ENCODE measurements at regions not wholly inside any gene's neighbourhood (a gene's known extent, or its start where the extent isn't known, plus 50 kb on each side); places are given as distances from the start of the nearest gene placed in this dataset.

DNA sequence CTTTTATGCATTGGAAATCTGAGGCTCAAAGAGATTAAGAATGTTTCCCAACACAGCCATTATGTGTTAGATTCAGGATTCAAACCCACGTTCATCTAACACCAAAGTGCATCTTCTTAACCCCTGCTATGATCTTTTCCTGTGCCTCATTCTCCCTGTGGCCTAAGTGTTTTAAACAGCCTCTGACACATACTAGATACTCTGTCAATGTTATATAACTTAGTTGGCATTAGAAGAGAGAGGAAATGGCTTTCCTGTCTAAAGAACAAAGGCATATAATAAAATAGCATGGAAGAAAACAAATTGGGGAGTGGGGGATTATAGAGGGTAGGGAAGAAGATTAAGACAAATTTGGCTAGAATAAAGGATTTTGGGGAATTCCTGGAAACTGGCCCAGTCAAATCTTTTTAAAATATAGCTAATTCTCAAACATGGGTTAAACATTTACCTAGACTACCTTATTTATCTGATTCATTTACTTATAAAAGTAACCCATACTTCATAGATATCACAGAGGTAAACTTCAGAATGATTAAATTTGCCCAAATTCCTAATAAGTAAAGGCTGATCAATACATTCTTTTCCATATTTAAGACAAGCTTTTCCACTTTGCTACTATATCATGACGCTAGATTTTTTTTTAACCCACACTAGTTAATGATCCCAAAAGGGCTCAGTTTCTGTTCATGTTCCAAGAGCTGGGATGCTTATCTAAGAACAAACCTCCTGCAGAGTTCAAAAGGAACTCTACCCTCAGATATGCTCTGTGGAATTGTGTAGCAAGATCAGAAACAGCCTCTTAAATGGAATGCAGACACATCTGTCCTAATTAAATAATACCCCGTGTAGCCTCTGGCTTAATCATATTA, 122.9 kb upstream of the PTPRG start:
- no peak overlapping the region for H3K4me3 ChIP-seq (ENCODE audit: low read length)
- TF ChIP-seq, protein P1, sequence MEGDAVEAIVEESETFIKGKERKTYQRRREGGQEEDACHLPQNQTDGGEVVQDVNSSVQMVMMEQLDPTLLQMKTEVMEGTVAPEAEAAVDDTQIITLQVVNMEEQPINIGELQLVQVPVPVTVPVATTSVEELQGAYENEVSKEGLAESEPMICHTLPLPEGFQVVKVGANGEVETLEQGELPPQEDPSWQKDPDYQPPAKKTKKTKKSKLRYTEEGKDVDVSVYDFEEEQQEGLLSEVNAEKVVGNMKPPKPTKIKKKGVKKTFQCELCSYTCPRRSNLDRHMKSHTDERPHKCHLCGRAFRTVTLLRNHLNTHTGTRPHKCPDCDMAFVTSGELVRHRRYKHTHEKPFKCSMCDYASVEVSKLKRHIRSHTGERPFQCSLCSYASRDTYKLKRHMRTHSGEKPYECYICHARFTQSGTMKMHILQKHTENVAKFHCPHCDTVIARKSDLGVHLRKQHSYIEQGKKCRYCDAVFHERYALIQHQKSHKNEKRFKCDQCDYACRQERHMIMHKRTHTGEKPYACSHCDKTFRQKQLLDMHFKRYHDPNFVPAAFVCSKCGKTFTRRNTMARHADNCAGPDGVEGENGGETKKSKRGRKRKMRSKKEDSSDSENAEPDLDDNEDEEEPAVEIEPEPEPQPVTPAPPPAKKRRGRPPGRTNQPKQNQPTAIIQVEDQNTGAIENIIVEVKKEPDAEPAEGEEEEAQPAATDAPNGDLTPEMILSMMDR (IDR thresholded peaks at IDR 0.05; ENCODE audit: insufficient read depth, low read depth, low read length, missing control alignments) = no peak
- no peak for DNase-seq (ENCODE audit: low read depth)

DNA sequence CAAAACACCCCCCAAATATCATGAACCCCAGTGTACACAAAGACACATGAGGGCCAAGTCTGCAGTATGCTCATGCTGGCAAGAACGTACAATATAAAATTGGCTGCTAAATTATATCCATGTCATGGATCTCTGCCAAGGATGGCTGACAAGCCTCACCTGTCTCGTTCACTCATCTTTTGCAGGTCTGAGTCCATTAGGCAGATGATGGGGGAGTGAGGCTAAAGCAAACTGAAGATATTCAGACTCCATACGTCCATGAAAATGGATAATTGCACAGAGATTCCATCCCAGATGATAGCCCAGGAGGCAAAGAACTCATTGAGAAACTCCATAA, 122.3 kb upstream of the PTPRG start:
- DNase-seq (ENCODE audit: low read depth) = no peak
- no peak overlapping the region for H3K4me3 ChIP-seq (ENCODE audit: low read length)
- TF ChIP-seq, protein P1 (IDR thresholded peaks at IDR 0.05; ENCODE audit: insufficient read depth, low read depth, low read length, missing control alignments) = no peak

DNA sequence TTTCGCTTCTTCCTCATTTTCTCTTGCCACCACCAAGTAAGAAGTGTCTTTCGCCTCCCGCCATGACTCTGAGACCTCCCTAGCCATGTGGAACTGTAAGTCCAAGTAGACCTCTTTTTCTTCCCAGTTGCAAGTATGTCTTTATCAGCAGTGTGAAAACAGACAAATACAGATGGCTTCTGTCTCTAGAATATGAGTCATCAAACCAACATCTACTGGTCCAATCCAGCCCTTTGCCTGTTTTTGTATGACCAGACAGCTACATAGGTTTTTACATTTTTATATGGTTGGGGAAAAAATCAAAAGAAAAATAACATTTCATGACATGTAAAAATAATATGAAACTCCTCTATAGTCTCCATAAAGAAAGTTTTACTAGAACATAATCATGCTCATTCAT, 118.7 kb upstream of the PTPRG start:
- H3K4me3 ChIP-seq (ENCODE audit: low read length) = no peak overlapping the region
- DNase-seq (ENCODE audit: low read depth) = no peak
- TF ChIP-seq, protein P1 (IDR thresholded peaks at IDR 0.05; ENCODE audit: insufficient read depth, low read depth, low read length, missing control alignments) = no peak

DNA sequence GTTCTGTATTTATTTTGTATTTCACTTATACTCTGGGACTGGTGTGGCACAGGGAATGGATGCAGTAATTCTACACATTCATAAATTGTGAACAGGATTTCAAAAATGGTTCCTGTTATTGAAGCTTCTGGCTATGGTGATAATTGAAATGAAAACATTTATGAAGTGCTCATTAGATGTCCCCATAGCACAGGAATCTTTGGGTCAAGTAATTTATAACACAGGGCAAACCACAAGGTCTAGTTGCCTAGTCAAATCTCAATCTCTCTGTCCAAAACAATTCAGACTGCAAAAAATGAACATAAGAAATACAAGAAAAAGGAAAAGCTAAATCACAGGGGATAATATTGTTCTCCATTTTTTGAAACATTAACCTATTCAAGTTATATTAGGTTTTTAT, 117.5 kb upstream of the PTPRG start:
- no peak overlapping the region for H3K4me3 ChIP-seq (ENCODE audit: low read length)
- TF ChIP-seq, protein P1 (IDR thresholded peaks at IDR 0.05; ENCODE audit: insufficient read depth, low read depth, low read length, missing control alignments) = no peak
- DNase-seq (ENCODE audit: low read depth) = no peak

DNA sequence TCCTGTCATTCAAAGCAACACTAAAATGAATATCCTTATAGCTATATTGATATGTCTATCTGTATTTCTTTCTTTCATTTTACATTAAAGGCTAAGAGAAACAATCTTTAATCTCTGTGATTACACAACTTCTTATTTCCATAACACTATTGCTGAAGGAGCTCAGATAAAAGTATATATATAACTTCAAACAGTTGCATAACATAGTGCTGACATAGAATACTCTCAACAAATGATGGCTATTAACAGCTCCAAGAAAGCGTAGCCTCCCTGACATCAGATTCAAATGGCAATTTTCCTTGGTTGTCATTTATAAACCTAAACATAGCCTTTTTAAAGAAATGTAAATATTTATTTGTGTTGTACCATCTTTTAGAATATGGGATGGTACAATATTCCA, 116.6 kb upstream of the PTPRG start:
- TF ChIP-seq, protein P1 (IDR thresholded peaks at IDR 0.05; ENCODE audit: insufficient read depth, low read depth, low read length, missing control alignments) = no peak
- no peak for DNase-seq (ENCODE audit: low read depth)
- no peak overlapping the region for H3K4me3 ChIP-seq (ENCODE audit: low read length)

- no peak overlapping the region for H3K4me3 ChIP-seq (ENCODE audit: low read length)
- TF ChIP-seq, protein P1 (IDR thresholded peaks at IDR 0.05; ENCODE audit: insufficient read depth, low read depth, low read length, missing control alignments) = no peak
- no peak for DNase-seq (ENCODE audit: low read depth)
These were observed 115.4 kb upstream of the PTPRG start for GRCh38 chr3:61445924-61446323.

DNA sequence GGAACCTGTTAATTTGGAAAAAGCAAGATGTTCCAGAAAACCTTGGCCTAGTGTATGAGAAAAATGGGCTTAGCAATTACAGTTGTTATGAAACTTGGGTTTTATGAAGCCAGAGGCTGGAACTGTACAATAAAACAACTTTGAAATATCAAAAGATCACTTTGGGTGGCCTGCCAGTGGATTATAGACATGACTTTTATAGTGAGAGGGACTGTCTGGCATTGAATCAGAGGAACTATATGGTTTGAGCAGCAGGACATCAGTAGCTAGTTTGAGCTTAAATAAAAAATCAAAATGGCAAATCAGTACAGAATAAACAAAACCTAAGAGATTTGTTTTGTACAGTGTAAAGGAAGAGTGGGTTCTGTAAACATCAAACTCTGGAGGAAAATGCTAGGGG, 115.0 kb upstream of the PTPRG start:
- H3K4me3 ChIP-seq (ENCODE audit: low read length) = no peak overlapping the region
- TF ChIP-seq, protein P1 (IDR thresholded peaks at IDR 0.05; ENCODE audit: insufficient read depth, low read depth, low read length, missing control alignments) = no peak
- DNase-seq (ENCODE audit: low read depth) = no peak
